GM19035 (cell line): ENCODE measurements at regions not wholly inside any gene's neighbourhood (a gene's known extent, or its start where the extent isn't known, plus 50 kb on each side); places are given as distances from the start of the nearest gene placed in this dataset.

ENCODE experiments used
- ATAC-seq: cut with Tn5 transposase; IDR thresholded peaks from one replicate; pipeline ENCODE4 v1.9.1; 2021; ENCODE audit not compliant: unreplicated experiment

DNA sequence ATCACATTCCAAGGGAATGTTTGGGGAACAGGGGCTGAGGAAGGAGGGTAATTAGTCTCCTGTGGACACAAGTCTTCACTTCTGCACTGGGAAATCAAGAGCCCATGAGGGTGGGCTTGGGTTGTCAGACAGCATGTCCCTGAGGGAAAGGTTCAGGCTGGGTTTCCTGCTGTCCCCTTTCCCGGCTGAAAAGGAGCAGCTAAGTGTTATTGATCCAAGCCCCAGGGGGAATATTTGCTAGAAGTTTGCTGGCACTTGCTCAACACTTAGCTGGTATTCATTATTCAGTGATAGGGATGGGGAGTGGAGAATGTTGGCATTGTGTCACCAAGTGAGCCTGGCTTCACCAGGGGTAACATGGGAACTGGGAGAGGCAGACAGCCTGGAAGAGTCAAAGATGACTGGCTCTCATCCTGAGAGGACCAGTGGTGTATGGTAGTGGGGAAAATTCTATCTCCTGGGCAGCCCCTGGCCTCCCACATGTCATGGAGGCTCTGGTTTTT is 344.4 kb upstream of the PODXL start:
- no peak for ATAC-seq

DNA sequence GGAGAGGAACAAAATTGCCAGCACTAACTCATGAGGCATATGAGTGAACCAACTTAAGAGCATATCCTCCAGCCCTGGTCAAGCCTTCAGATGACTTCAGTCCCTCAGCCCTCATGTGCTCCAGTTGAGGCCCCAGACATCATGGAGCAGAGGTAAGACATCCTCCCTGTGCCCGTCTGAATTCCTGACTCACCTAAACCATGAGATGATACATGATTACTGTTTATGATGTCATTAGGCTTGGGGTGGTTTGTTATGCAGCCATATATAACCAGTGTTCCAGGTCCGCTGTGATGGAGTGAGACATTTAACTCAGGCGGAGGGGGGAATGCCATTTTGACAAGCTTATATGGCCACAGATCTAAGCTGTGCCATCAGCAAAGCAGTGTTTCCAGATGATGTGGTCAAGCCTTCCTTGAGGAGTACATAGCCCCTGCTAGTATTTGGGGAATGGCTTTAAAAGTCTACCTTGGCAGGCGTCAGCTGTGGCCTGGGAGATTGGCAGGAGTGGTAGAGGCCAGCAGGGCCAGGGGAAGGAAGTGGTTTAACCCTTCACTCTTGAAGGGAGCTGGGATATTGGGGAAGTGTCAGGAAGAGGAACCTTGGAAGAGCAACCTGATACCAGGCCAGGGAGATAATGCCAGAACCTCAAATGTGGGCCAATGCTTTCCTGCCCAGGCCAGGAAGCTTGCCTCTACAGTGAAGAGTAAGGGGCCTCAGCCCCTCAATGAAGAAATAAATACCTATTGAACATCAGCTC is 343.0 kb upstream of the PODXL start:
- ATAC-seq: no peak

DNA sequence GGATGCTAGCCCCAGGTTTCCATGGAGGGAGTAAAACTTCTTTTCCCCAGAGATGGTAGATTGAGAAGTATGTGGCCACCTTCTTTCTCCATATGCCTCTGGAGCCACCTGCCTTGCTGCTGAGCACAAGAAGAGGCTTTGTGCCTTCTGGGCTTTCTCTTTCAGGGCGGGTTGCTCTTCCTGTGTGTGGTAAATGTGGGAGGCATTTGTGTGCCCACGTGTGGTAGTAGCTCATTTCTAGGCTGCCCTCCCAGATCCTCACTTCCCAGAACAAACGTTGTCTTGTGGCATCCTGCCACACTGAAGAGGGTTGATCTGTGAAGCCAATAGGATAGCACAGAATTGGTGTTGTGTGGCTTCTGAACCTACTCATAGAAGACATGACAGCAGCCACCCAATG is 342.0 kb upstream of the PODXL start:
- ATAC-seq: no peak

DNA sequence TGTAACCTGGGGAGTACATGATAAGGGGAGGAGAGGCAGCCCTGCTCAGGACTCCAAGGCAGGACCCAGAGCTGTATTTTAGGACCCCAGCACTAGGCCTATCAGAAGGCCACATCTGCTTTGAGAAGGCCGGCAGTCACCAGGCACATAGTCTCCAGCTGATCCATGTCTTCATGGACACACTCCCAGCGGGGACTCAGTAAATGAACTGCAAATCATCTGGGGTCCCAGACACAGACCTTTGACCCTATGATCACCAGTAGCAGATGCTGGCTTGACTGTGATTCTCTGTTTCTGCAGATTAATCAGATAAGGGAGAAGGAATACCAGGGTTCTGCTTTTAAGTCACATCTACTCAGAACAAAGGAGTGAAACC is 341.4 kb upstream of the PODXL start:
- no peak for ATAC-seq

DNA sequence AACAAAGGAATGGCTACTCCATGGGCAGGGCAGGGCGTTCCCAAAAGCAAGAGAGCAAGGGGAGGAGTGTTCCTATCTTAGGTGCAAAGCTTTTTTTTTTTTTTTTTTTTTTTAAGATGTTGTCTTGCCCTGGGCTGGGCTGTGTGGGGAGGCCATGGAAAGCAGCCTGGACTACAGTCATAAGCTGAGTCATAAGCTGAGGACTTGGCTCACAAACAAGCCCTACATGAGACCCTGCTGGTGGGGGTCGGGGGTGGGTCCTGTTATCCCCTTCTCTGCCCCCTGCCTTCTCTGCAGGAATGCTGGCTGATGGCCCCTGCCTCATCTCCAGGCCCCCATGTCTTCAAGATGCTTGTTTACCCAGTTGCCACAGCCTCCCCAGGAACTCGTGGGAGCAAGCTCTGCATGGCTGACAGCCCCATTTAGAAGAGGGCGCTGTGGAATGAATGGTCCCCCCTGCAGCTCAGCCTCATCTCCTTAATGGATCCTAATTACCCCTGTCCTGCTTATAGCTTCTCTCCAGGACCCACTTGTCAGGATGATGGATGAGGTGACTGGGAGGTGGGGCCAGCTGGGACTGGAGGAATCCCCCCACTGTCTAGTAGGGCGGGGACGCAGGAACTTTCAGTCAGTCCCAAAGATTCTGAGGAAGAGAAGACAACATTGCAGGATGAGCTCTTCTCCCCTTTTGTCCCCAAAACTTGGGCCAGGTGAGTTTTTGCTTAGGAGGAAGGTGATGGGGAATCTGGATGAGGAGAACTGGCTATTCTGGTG is 340.8 kb upstream of the PODXL start:
- ATAC-seq: no peak

DNA sequence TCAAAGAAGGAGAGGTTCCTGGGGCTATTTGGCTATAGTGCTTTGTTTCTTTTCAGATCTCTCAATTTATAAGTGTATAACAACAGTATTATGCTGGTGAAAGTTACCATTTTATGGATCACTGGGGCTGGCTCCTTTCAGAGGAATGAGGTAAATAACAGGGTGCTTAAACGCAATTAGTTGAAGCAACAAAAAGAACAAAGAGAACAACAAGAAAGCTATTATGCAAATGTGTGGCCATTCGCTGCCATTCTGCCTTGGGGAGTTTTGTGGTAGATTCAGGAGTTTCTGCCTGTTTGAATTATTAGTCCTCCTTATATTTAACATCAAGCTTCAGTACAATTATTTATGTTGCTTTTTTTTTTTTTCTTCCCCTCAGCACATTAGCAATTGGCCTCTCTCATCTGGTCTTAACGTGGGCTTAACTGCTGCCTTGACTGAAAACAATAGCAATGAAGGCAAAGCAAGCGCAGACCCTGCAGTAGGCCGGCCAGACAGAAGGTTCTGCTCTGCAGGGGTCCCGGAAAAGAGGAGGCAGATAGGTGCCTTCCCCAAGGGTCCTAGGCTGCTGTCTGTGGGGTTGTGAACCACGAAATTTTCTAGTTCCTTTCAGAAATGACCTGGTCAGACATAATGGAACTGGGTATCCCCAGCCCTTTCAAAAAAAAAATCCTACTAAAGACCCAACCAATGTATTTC is 339.9 kb upstream of the PODXL start:
- no peak for ATAC-seq

DNA sequence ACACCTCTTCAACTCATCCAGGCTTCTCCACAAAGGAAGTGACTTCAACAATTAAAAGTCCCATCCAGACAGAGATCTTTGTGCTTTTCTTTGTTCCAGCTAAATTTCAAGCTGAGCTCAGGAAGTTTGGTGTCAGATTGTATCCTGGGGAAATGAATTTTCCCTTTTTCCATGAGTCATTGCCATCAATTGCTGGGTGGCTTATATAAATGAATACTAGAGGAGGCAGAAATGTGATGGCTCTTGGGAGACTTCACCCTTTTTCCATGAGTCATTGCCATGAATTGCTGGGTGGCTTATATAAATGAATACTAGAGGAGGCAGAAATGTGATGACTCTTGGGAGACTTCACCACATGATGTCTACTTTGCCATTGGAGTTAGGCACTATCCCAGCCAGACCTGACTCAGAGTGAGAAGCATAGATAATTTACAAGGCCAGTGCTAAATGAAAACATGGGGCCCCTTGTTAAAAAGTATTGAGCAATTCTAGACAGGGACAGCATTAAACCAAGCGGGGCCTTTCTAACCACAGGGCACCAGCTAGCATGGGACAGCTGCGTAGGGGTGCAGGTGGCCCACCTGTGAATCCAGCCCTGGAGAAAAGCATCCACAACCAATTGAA is 339.2 kb upstream of the PODXL start:
- no peak for ATAC-seq

DNA sequence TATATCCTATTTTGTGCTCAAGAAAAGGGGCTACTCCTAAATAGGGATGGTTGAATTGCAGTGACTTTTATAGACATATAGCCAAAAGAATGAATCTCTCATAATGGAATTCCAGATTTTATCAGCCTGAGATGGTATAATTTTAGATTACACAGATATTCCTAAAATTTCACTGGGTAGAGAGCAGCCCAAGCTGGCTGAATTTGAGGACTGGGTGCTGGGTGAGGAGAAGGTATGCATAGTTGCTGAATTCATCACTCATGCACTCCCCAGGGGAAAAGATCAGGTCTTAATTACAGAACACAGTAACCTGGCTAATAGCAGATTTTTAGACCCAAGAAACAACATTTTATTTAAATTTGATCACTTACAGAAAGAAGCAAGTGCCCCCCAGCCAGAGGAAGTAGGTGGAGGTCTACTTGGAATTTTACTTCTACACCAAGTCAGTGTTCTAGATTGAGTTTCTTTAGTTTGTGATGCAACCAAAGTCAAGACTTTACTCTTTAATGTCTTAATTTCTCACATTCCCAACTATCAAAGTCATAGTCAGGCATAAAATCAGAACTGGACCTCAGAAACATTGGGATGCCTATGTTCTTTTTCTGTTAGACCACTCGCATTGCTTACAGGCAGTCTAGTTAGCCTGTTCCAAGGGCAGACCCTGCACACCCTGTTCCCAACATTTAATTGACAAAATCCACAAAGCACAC is 337.4 kb upstream of the PODXL start:
- no peak for ATAC-seq

DNA sequence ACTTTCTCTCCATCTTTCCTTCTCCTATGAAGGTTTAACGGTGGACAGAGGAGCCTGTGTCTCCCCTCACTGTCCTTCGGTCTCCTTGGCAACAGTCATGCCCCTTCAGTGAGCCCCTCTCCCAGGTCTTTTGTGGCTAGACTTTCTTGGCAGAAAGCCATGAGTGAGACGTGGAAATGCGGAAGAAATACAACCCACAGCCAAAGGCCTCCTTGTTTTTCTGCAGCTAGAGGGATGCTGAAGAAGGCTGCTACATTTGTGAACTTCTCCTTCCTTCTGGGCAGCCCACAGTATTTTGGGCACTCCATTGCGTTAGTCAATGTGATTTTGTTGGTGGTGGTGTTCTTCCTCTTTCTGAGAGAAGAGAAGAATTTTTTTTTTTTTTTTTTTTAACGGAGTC is 333.7 kb upstream of the PODXL start:
- no peak for ATAC-seq

DNA sequence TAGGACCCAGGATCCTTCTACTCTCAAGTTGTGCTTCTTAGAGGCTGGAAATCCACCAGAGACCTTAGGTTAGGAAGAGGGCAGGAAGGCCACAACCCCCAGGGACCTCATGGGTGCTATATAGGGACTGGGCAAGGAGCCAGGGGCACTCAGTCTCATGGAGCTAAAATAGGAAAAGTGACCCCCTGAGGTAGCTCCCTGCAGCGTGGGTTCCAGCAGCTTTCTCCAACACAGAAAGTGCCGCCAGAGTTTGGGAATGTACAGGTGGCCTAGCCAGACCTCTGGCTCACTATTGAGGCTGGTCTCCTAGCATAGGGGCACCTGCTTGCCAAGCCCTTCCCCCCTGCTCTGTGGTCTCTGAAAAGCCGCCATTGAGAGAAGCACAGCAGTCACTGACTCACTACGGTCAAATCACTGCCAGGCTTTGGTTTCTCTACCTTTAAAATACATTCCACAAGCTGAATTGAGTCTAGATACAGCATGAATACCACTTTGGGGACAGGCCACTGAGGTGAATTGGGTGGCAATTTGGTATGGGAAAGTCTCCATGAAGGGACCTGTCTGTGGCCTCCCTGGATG is 333.2 kb upstream of the PODXL start:
- no peak for ATAC-seq

DNA sequence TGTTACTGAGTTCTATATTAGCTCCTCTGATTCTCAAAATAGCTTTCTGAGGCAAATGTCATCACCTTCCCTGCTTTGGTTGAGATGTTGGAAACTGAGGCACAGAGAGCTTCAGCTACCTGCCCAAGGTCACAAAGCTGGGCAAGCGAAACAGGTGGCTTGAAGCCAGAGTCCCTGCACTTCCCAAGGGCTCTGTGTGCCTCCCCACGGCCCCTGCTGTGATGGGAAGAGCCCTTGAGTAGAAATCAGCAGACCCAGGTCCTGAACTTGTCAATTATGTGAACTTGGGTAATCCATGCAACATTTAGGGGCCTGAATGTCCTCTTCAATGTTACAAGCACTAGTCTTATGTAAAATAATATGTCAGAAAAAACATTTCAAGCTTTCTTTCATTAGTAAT is 327.3 kb upstream of the PODXL start:
- no peak for ATAC-seq

DNA sequence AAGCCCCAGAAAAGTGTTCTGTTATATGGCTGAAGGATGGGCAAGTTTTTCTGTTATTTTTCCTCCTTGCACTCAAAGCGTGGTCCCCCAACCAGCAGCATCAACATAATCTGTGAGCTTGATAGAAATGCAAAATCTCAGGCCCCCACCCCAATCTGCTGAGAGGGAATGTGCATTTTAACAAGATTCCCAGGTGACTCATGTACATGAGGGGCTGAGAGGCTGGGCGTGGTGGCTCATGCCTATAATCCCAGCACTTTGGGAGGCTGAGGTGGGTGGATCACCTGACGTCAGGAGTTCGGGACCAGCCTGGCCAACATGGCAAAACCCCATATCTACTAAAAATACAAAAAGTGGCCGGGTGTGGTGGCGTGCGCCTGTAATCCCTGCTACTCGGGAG is 326.8 kb upstream of the PODXL start:
- ATAC-seq: no peak

DNA sequence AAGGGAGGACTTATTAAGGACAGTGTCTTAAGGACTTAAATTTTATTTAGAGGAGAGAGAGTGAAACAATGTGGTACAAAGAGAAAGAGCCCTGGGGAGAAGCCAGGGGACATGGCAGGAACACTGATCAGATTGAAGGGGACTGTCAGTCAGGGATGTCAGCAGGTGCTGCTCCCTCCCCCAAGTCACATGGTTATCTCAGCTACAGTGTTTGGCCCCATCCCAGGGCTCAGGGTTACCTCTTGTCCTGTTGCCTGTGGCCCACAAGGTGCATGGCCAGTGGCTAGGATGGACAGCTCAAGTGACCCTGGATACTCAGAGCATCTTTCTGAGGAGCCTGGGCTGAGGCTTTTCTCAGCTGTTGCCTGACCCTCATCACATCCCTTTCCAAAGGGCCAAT is 325.9 kb upstream of the PODXL start:
- ATAC-seq: no peak

DNA sequence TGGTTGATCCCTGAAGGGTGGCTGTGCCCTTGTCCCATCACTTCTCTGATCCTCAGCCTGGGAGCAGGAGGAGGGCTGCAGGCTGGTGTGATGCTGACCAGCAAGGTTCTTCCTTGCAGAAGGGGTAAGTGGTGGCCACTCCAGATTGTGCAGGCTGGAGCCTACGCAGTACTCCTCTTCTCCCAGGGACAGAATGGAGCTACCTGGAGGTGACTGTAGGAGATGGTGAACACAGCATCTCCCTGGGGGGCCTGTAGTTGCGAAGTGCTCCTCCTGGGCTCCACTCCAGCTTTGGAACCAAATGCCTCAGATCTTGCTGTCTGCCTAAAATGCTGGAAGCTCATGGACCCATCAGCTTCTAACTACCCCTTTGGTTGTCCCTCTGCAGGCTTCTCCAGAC is 323.6 kb upstream of the PODXL start:
- no peak for ATAC-seq

DNA sequence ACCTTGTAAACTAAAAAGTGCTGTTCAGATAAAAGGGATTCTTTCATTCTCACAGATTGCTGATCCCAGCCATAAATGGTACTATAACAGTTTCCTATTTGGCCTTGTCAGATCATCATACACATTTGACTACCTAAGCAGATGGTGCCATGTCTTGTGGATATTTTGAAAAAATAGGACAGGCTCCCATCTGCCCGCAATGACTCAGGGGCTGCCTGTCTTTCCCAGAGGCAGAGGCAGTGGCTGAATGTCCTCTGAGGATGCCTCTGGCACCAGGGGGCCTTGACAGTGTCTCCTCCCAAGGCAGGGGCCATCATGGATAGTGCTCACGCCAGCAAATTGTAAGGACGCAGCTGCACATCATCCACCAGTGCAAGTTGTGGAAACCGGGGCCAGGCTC is 323.0 kb upstream of the PODXL start:
- ATAC-seq: no peak

DNA sequence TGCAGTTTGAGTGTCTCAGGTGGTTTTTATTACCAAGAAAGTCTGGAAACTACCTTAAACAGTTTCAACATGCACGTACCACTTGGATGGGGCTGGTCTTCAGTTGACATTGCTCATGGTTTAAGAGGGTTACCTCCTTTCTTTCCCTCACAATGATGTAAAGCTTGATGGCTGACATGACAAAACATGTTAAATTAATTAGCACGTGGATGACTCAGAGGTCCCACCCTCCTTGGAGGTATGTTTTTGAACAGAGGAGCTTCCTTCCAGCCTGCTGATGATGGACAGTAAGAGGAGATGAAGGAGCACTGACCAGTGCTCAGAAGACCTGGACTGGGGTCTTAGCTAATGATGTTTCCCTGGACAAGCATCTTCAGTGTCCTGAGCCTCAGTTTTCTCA is 322.3 kb upstream of the PODXL start:
- ATAC-seq: no peak

DNA sequence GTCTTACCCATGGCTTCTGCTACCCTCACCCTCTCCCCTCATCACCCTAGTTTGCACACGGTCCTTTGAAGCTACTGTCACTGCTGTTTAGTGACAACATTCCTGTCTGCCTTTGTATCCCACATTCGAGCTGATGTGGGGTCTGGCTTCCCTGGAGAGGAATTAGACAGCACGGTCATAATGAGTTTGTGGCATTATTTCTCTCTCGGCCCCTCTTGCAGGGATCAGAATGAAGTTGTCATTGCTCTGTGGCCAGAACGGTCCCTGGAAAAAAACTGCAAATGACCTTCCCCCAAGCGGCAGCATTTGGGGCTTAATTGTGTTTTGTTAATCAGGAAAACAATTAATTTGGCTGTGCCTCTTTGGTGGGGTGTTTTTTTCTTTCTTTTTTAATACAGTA is 317.2 kb upstream of the PODXL start:
- no peak for ATAC-seq

DNA sequence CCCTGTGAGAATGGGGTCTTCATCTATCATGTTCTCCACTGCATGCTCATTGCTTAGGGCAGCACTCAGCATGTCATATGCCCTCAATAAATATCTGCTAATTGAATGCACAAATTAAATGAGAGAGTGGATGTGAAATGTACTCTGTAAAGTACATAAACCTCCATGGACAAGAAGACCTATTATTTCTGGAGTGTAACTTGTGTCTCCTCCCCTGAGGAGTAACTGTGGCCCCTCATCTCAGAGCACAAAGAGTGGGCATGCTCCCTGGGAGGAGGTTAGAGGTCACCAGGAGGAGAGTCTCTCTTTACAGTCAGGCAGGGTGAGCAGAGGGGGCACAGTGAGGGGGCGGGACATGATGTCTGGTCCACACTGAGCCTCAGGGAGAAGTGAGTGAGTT is 313.6 kb upstream of the PODXL start:
- ATAC-seq: no peak

DNA sequence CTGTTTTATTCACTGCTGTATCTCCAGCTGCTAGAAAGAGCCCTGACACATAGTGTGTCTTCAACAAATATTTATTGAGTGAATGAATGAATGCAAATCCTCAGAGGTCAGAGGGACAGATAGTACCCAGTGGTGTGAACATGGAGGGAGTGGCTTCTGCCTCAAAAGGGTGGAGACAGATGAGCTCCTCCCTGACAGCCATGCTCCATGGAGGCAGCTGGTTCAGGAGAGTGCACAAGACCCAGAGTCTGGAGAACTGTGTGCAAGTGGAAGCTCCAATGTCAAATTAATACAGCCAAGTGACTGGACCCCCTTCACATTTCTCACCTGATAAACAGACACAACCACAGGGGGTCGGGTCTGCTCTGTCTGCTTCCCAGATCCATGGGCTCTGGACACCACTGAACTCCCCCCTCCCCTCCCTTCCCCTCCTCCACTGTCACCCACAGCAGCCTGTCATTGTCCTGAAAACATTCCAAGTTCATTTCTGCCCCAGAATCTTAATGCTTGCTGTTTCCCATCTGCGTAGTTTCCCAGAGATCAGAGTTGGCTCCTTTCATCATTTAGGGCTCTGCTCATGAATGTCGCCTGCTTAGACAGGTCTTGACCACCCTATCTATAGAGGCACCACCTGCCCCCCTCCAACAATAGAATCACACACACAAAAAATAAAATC is 312.9 kb upstream of the PODXL start:
- ATAC-seq: no peak

DNA sequence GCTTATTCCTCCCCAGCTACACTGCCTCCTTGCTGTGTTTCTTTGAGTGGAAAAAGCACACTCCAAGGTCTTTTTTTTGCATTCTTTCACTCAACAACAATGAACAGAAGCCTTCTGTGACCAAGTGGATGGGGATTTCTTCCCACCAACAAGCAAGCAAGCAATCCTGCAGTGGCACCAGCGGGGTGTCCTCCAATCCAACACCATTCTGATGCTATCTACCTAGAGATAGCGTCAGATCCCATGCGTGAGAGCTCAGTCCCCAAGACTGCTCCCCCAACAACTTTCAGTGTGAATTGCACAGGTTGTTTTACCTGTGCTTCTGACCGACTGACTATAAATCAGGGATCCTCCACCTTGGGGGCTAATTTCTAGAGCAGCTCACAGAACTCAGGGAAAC is 311.0 kb upstream of the PODXL start:
- ATAC-seq: no peak
